ENCODE measurements at regions not wholly inside any gene's neighbourhood (a gene's known extent, or its start where the extent isn't known, plus 50 kb on each side); places are given as distances from the start of the nearest gene placed in this dataset.

DNA sequence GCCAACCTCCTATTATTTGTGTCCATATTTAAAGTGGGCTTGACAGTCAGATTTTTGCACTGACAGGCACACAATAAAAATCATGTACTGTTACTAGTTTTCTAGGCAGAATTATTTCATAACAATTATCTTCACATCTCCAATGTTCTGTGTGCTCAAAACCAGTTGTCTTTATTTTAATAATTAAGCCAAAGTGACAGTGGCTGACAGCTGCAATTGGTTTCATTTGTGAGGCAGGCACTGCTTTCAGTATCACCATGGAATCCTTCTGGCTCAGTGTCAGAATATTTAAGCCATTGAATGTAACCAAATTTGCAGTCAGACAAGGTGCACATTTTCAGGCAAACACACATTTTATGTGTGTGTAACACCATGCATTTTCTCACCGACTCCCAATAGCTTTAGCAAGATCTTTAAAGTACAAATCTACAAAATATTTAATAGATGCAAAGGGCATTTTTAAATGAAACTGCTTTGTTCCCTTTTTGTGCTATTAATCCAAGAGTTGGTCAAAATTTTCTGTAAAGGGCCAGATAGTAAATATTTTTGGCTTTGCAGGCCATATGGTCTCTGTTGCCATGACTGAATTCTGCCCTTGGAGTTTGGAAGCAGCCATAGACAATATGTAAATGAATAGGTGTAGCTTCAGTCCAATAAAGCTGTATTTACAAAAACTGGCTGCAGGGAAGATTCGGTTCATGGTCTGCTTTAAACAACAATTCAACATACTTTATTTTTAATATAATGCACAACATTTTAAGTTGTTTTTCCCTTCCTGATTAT, 486.0 kb downstream of the KCNJ2 start:
- H3K27ac ChIP-seq (replicated peaks) = no peak overlapping the region
- no peak for DNase-seq (ENCODE audit: low read depth in 1 of 2, low spot score in 1 of 2)
- TF ChIP-seq, protein P1, sequence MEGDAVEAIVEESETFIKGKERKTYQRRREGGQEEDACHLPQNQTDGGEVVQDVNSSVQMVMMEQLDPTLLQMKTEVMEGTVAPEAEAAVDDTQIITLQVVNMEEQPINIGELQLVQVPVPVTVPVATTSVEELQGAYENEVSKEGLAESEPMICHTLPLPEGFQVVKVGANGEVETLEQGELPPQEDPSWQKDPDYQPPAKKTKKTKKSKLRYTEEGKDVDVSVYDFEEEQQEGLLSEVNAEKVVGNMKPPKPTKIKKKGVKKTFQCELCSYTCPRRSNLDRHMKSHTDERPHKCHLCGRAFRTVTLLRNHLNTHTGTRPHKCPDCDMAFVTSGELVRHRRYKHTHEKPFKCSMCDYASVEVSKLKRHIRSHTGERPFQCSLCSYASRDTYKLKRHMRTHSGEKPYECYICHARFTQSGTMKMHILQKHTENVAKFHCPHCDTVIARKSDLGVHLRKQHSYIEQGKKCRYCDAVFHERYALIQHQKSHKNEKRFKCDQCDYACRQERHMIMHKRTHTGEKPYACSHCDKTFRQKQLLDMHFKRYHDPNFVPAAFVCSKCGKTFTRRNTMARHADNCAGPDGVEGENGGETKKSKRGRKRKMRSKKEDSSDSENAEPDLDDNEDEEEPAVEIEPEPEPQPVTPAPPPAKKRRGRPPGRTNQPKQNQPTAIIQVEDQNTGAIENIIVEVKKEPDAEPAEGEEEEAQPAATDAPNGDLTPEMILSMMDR (IDR thresholded peaks at IDR 0.05; ENCODE audit: insufficient read depth, low read length) = no peak
- TF ChIP-seq POLR2AphosphoS5 (IDR thresholded peaks at IDR 0.05; ENCODE audit: low read depth) (no peak), GABPA (IDR thresholded peaks at IDR 0.05; ENCODE audit: low read depth) (no peak), SPI1 (IDR thresholded peaks at IDR 0.05; ENCODE audit: borderline replicate concordance, low read depth) (no peak)
- TF ChIP-seq, protein P2, sequence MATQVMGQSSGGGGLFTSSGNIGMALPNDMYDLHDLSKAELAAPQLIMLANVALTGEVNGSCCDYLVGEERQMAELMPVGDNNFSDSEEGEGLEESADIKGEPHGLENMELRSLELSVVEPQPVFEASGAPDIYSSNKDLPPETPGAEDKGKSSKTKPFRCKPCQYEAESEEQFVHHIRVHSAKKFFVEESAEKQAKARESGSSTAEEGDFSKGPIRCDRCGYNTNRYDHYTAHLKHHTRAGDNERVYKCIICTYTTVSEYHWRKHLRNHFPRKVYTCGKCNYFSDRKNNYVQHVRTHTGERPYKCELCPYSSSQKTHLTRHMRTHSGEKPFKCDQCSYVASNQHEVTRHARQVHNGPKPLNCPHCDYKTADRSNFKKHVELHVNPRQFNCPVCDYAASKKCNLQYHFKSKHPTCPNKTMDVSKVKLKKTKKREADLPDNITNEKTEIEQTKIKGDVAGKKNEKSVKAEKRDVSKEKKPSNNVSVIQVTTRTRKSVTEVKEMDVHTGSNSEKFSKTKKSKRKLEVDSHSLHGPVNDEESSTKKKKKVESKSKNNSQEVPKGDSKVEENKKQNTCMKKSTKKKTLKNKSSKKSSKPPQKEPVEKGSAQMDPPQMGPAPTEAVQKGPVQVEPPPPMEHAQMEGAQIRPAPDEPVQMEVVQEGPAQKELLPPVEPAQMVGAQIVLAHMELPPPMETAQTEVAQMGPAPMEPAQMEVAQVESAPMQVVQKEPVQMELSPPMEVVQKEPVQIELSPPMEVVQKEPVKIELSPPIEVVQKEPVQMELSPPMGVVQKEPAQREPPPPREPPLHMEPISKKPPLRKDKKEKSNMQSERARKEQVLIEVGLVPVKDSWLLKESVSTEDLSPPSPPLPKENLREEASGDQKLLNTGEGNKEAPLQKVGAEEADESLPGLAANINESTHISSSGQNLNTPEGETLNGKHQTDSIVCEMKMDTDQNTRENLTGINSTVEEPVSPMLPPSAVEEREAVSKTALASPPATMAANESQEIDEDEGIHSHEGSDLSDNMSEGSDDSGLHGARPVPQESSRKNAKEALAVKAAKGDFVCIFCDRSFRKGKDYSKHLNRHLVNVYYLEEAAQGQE (IDR thresholded peaks at IDR 0.05; ENCODE audit: insufficient replicate concordance, low read depth) = no peak
- no peaks in the 10 kb centered on the region for H3K27me3 ChIP-seq (ENCODE audit: insufficient read depth, poor library complexity, severe bottlenecking)
- no peak overlapping the region for H3K4me3 ChIP-seq (replicated peaks; ENCODE audit: insufficient read depth, low read length)

DNA sequence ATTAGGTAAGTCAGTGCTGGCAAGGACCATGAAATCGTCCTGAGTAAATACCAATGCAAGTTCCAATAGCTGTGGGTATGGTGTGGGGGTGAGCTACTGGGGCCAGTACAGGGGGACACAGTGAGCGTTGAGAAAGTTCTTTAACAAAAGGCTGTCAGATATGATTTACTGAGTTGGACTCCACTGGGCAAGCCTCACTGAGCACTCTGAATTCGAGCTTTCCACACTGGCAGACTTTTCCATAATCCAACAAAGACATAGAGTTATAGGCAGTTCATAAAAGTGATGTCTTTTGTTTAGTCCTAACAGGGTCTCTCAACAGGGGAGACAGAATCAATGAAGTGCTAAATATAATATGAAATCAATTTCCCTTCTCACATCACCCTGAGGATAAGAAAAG, 489.0 kb downstream of the KCNJ2 start:
- TF ChIP-seq, protein P1 (IDR thresholded peaks at IDR 0.05; ENCODE audit: insufficient read depth, low read length) = no peak
- TF ChIP-seq, protein P2 (IDR thresholded peaks at IDR 0.05; ENCODE audit: insufficient replicate concordance, low read depth) = no peak
- no peak for TF ChIP-seq POLR2AphosphoS5 (IDR thresholded peaks at IDR 0.05; ENCODE audit: low read depth)
- TF ChIP-seq SPI1 (IDR thresholded peaks at IDR 0.05; ENCODE audit: borderline replicate concordance, low read depth) = no peak
- no peak for TF ChIP-seq GABPA (IDR thresholded peaks at IDR 0.05; ENCODE audit: low read depth)
- H3K27me3 ChIP-seq (ENCODE audit: insufficient read depth, poor library complexity, severe bottlenecking) = no peaks in the 10 kb centered on the region
- no peak for DNase-seq (ENCODE audit: low read depth in 1 of 2, low spot score in 1 of 2)
- no peak overlapping the region for H3K4me3 ChIP-seq (replicated peaks; ENCODE audit: insufficient read depth, low read length)
- H3K27ac ChIP-seq (replicated peaks) = no peak overlapping the region

DNA sequence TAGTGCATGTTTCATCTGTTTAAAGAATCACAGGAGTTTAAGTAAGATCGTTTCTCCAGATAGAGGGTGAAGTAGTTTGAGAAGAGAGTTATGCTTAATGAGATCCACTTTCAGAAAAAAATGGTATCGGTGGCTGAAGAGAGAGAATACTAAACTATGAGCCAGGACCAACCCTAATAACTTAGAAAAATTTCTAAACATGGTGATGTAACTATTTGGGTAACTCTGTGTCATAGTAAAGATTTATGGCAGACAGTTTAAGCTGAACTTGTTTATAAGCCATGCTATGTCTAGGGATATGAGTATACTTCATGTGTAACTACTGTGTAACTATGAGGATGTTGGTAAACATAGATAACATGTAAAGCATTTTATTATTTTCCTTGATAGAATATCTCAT, 489.5 kb downstream of the KCNJ2 start:
- no peak for DNase-seq (ENCODE audit: low read depth in 1 of 2, low spot score in 1 of 2)
- Histone ChIP-seq H3K4me3 (replicated peaks; ENCODE audit: insufficient read depth, low read length) (no peak overlapping the region), H3K27ac (replicated peaks) (no peak overlapping the region), H3K27me3 (ENCODE audit: insufficient read depth, poor library complexity, severe bottlenecking) (no peaks in the 10 kb centered on the region)
- TF ChIP-seq GABPA (IDR thresholded peaks at IDR 0.05; ENCODE audit: low read depth) (no peak), SPI1 (IDR thresholded peaks at IDR 0.05; ENCODE audit: borderline replicate concordance, low read depth) (no peak), POLR2AphosphoS5 (IDR thresholded peaks at IDR 0.05; ENCODE audit: low read depth) (no peak)
- TF ChIP-seq, protein P2 (IDR thresholded peaks at IDR 0.05; ENCODE audit: insufficient replicate concordance, low read depth) = no peak
- TF ChIP-seq, protein P1 (IDR thresholded peaks at IDR 0.05; ENCODE audit: insufficient read depth, low read length) = no peak

Measured in HL-60 (cell line).